H9 (cell line): ENCODE measurements at regions not wholly inside any gene's neighbourhood (a gene's known extent, or its start where the extent isn't known, plus 50 kb on each side); places are given as distances from the start of the nearest gene placed in this dataset.

Experiments used
- DNase-seq: peaks from one replicate; pipeline ENCODE4 v3.0.0-alpha.2; 2017
- H2AFZ ChIP-seq: one replicate; pipeline ENCODE4 v1.6.1; 2013; ENCODE audit warnings: mild to moderate bottlenecking, low read length, control low read depth, moderate library complexity
- H2AK5ac ChIP-seq: 2 replicates; pipeline ENCODE4 v1.6.1; 2013; ENCODE audit warnings: low read length, control low read depth, mixed read lengths; ENCODE audit not compliant: insufficient read length
- H2BK120ac ChIP-seq: one replicate; pipeline ENCODE4 v1.6.1; 2013; ENCODE audit warnings: low read depth, mild to moderate bottlenecking, low read length, control low read depth, inconsistent platforms; ENCODE audit not compliant: poor library complexity, severe bottlenecking
- H2BK12ac ChIP-seq: 2 replicates; pipeline ENCODE4 v1.6.1; 2013; ENCODE audit warnings: low read length, control low read depth, mixed read lengths, low read depth; ENCODE audit not compliant: insufficient read length
- H2BK15ac ChIP-seq: 2 replicates; pipeline ENCODE4 v1.6.1; 2013; ENCODE audit warnings: low read depth, low read length, control low read depth
- H2BK20ac ChIP-seq: one replicate; pipeline ENCODE4 v1.6.1; 2013; ENCODE audit warnings: low read depth, mild to moderate bottlenecking, low read length, control low read depth, inconsistent platforms; ENCODE audit not compliant: poor library complexity, severe bottlenecking
- H2BK5ac ChIP-seq: 2 replicates; pipeline ENCODE4 v1.6.1; 2013; ENCODE audit warnings: low read length, control low read depth, mixed read lengths; ENCODE audit not compliant: insufficient read length
- H3K14ac ChIP-seq: 2 replicates; pipeline ENCODE4 v1.6.1; 2013; ENCODE audit warnings: low read length, control low read depth; ENCODE audit not compliant: insufficient read depth
- H3K18ac ChIP-seq: 2 replicates; pipeline ENCODE4 v1.6.1; 2013; ENCODE audit warnings: low read depth, mild to moderate bottlenecking, mixed read lengths, low read length, control low read depth; ENCODE audit not compliant: insufficient read length
- H3K23ac ChIP-seq: 2 replicates; pipeline ENCODE4 v1.6.1; 2013; ENCODE audit warnings: low read length, control low read depth, mixed read lengths, low read depth; ENCODE audit not compliant: insufficient read length
- H3K23me2 ChIP-seq: 2 replicates; pipeline ENCODE4 v1.6.1; 2013; ENCODE audit warnings: low read depth, mild to moderate bottlenecking, mixed read lengths, low read length, control low read depth; ENCODE audit not compliant: insufficient read length, poor library complexity, severe bottlenecking
- H3K27ac ChIP-seq: 2 replicates; pipeline ENCODE4 v1.5.1; 2013; ENCODE audit warnings: low read length, control low read depth, mixed read lengths, low read depth; ENCODE audit not compliant: insufficient read length
- H3K27me3 ChIP-seq: 2 replicates; pipeline ENCODE4 v1.6.1; 2013; ENCODE audit warnings: low read length, control low read depth, inconsistent platforms; ENCODE audit not compliant: insufficient read depth
- H3K4ac ChIP-seq: 2 replicates; pipeline ENCODE4 v1.6.1; 2013; ENCODE audit warnings: low read depth, mild to moderate bottlenecking, control low read depth, inconsistent platforms, low read length, moderate library complexity
- H3K4me1 ChIP-seq: 2 replicates; pipeline ENCODE4 v1.6.1; 2013; ENCODE audit warnings: low read length, control low read depth, inconsistent platforms; ENCODE audit not compliant: insufficient read depth
- H3K4me2 ChIP-seq: 2 replicates; pipeline ENCODE4 v1.6.1; 2013; ENCODE audit warnings: low read length, control low read depth, mixed read lengths; ENCODE audit not compliant: insufficient read length, insufficient read depth
- H3K56ac ChIP-seq: 2 replicates; pipeline ENCODE4 v1.6.1; 2013; ENCODE audit warnings: low read depth, mild to moderate bottlenecking, mixed read lengths, low read length, control low read depth; ENCODE audit not compliant: insufficient read length
- H3K79me1 ChIP-seq: 2 replicates; pipeline ENCODE4 v1.6.1; 2013; ENCODE audit warnings: low read depth, mild to moderate bottlenecking, moderate library complexity, low read length, control low read depth, inconsistent platforms; ENCODE audit not compliant: insufficient read depth, poor library complexity, severe bottlenecking
- H3K79me2 ChIP-seq: 2 replicates; pipeline ENCODE4 v1.6.1; 2013; ENCODE audit warnings: low read length, control low read depth, inconsistent platforms; ENCODE audit not compliant: insufficient read depth
- H3K9ac ChIP-seq: 2 replicates; pipeline ENCODE4 v1.6.1; 2013; ENCODE audit warnings: low read length, control low read depth, mixed read lengths; ENCODE audit not compliant: insufficient read length; ENCODE audit errors: extremely low read depth
- H3K9me3 ChIP-seq: one replicate; pipeline ENCODE4 v1.6.1; 2013; ENCODE audit warnings: low read depth, low read length, inconsistent platforms; ENCODE audit not compliant: control insufficient read depth
- H3T11ph ChIP-seq: one replicate; pipeline ENCODE4 v1.6.1; 2013; ENCODE audit warnings: mild to moderate bottlenecking, low read length, control low read depth, inconsistent platforms
- H4K20me1 ChIP-seq: one replicate; pipeline ENCODE4 v1.6.1; 2013; ENCODE audit not compliant: control insufficient read depth, insufficient read length, insufficient read depth
- H4K5ac ChIP-seq: 2 replicates; pipeline ENCODE4 v1.6.1; 2013; ENCODE audit warnings: low read depth, mild to moderate bottlenecking, mixed read lengths, low read length, control low read depth; ENCODE audit not compliant: insufficient read length
- H4K8ac ChIP-seq: replicated peaks from 2 replicates; pipeline ENCODE4 v1.6.1; 2013; ENCODE audit warnings: low read length, control low read depth, mixed read lengths, low read depth; ENCODE audit not compliant: insufficient read length
- H4K91ac ChIP-seq: 2 replicates; pipeline ENCODE4 v1.6.1; 2013; ENCODE audit warnings: low read depth, mild to moderate bottlenecking, moderate library complexity, mixed read lengths, low read length, control low read depth; ENCODE audit not compliant: insufficient read length
- H3K27ac Mint-ChIP-seq, 3 experiments: 2 replicates in 2 of 3; 3 replicates in 1 of 3; pipeline ENCODE4 v1.8.0; 2020 to 2021; ENCODE audit warnings: mixed read lengths in 3 of 3, mild to moderate bottlenecking in 1 of 3, moderate library complexity in 1 of 3
- H3K27me3 Mint-ChIP-seq: 2 replicates; pipeline ENCODE4 v1.8.0; 2021; ENCODE audit warnings: low read depth, mild to moderate bottlenecking, moderate library complexity, mixed read lengths
- H3K36me3 Mint-ChIP-seq, 3 experiments: 2 replicates in 2 of 3; 3 replicates in 1 of 3; pipeline ENCODE4 v1.8.0; 2020 to 2021; ENCODE audit warnings: low read depth in 3 of 3, mixed read lengths in 3 of 3; ENCODE audit not compliant: insufficient read depth in 1 of 3
- H3K4me1 Mint-ChIP-seq, 2 experiments: 2 replicates each; pipeline ENCODE4 v1.8.0; 2020; ENCODE audit warnings: mixed read lengths in 2 of 2
- H3K4me3 Mint-ChIP-seq, 2 experiments: 2 replicates in 1 of 2; 3 replicates in 1 of 2; pipeline ENCODE4 v1.8.0; 2020 to 2021; ENCODE audit warnings: mild to moderate bottlenecking in 2 of 2, mixed read lengths in 2 of 2, moderate library complexity in 1 of 2
- H3K9me3 Mint-ChIP-seq, 2 experiments: 2 replicates in 1 of 2; 3 replicates in 1 of 2; pipeline ENCODE4 v1.8.0; 2020; ENCODE audit warnings: mild to moderate bottlenecking in 2 of 2, mixed read lengths in 2 of 2, moderate library complexity in 1 of 2
- WGBS: extraction: QIAGEN DNeasy Blood & Tissue Kit; methylation state at CpG from one replicate; pipeline ENCODE4 v1.1.7; 2013; ENCODE audit warnings: missing lambda C conversion rate, low lambda C conversion rate, mixed read lengths; ENCODE audit not compliant: insufficient read length; ENCODE audit errors: extremely low coverage; 5-methylcytosine and 5-hydroxymethylcytosine counted together
- TF ChIP-seq, protein P1 (sequence below): fragments of 200-600 bp; sonication (generic); conservative IDR thresholded peaks from 3 replicates; pipeline ENCODE4 v1.8.0; 2021; ENCODE audit warnings: antibody characterized with exemption, mild to moderate bottlenecking

DNA sequence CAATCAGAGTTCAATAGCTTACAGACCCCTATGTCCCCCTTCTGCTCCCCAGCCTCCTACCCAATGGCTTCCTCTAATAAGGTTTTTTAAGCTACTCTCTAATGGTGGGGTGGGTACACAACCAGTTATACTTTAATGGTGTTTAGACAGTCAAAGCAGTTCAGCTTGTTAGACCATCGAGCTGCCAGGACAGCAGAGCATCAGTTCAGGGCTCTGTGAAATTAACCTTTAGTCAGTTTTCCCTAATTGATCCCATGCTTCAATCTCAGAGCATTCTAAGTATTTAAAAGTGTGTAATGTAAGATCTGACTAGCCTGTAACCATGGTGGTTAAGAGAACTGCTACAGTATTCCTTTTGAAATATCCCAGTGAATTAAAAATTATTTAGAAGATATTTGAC, 107.2 kb upstream of the ZNF644 start:
- H3K9me3 Mint-ChIP-seq = no peaks in the 10 kb centered on the region
- no peak overlapping the region for H3K23ac ChIP-seq
- no CpG with 5 or more reads among the region's 1 CpG for WGBS
- no peak overlapping the region for H4K8ac ChIP-seq
- H3K4me2 ChIP-seq = no peak overlapping the region
- no peak overlapping the region for H4K91ac ChIP-seq
- no peak overlapping the region for H4K5ac ChIP-seq
- H2BK12ac ChIP-seq = no peak overlapping the region
- no peaks in the 10 kb centered on the region for H3K23me2 ChIP-seq
- H2AK5ac ChIP-seq = no peak overlapping the region
- H3K4me1 Mint-ChIP-seq = peaks cover 17 to 28% of the 10 kb centered on the region in 2 experiments
- H3K27me3 ChIP-seq = no peaks in the 10 kb centered on the region
- H3K9me3 ChIP-seq = no peaks in the 10 kb centered on the region
- H3K4ac ChIP-seq = no peak overlapping the region
- H2AFZ ChIP-seq = no peak overlapping the region
- H3K79me1 ChIP-seq = no peaks in the 10 kb centered on the region
- H3T11ph ChIP-seq = no peak overlapping the region
- H3K79me2 ChIP-seq = no peaks in the 10 kb centered on the region
- H3K18ac ChIP-seq = no peak overlapping the region
- TF ChIP-seq, protein P1, sequence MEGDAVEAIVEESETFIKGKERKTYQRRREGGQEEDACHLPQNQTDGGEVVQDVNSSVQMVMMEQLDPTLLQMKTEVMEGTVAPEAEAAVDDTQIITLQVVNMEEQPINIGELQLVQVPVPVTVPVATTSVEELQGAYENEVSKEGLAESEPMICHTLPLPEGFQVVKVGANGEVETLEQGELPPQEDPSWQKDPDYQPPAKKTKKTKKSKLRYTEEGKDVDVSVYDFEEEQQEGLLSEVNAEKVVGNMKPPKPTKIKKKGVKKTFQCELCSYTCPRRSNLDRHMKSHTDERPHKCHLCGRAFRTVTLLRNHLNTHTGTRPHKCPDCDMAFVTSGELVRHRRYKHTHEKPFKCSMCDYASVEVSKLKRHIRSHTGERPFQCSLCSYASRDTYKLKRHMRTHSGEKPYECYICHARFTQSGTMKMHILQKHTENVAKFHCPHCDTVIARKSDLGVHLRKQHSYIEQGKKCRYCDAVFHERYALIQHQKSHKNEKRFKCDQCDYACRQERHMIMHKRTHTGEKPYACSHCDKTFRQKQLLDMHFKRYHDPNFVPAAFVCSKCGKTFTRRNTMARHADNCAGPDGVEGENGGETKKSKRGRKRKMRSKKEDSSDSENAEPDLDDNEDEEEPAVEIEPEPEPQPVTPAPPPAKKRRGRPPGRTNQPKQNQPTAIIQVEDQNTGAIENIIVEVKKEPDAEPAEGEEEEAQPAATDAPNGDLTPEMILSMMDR = no peak
- no peak overlapping the region for H3K9ac ChIP-seq
- no peak overlapping the region for H3K4me3 Mint-ChIP-seq
- H3K14ac ChIP-seq = no peak overlapping the region
- no peaks in the 10 kb centered on the region; a peak in 2 of 7 replicates for H3K36me3 Mint-ChIP-seq
- H3K27me3 Mint-ChIP-seq = peaks cover 2% of the 10 kb centered on the region; the same call in 1 of the 2 replicates
- DNase-seq = no peak
- H3K27ac ChIP-seq = no peak overlapping the region
- no peak overlapping the region for H2BK15ac ChIP-seq
- no peak overlapping the region for H2BK120ac ChIP-seq
- H3K27ac Mint-ChIP-seq = no peak overlapping the region
- no peak overlapping the region for H3K56ac ChIP-seq
- H2BK5ac ChIP-seq = no peak overlapping the region
- H3K4me1 ChIP-seq = peaks cover 8% of the 10 kb centered on the region; the same call in 1 of the 2 replicates
- H4K20me1 ChIP-seq = no peaks in the 10 kb centered on the region
- no peak overlapping the region for H2BK20ac ChIP-seq
